Upper lobe of left lung (tissue), 4 donors: ENCODE measurements at regions not wholly inside any gene's neighbourhood (a gene's known extent, or its start where the extent isn't known, plus 50 kb on each side); places are given as distances from the start of the nearest gene placed in this dataset.

Experiments used
- EP300 ChIP-seq, 4 donors: sonication (generic); formaldehyde crosslinking; IDR thresholded peaks; one replicate each; pipeline ENCODE4 v1.5.1; 2017; ENCODE audit warnings: antibody characterized with exemption in 4 of 4, control low read depth in 2 of 4
- TF ChIP-seq, protein P1 (sequence below), 6 experiments: fragments of 450-650 bp in 4 of 6; fragments of 200-600 bp in 2 of 6; sonication (generic) in 2 of 6; IDR thresholded peaks; one replicate each; pipeline ENCODE4 v1.5.1; 2016 to 2019; ENCODE audit warnings: antibody characterized with exemption in 6 of 6

DNA sequence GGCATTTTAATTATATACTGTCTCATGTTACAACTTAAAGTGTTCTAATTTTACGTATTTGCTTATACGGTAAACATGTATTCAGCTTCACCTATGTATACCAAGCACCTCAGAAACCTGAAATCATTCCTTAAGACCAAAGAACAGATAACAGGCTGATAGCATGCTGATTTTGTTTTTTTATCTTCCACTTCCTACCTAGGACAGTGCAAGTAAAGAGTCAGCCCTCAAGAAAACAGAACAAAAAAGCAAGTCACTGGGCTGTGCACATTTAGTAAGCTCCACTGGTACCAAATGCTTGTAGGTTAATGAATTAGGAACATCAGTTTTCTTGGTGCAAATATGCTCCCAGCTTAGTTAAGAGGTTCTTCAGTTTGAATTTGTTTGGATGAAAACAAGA lies 611.3 kb downstream of the VRK1 start:
- no peak for TF ChIP-seq EP300 (IDR thresholded peaks at IDR 0.05)
- TF ChIP-seq, protein P1, sequence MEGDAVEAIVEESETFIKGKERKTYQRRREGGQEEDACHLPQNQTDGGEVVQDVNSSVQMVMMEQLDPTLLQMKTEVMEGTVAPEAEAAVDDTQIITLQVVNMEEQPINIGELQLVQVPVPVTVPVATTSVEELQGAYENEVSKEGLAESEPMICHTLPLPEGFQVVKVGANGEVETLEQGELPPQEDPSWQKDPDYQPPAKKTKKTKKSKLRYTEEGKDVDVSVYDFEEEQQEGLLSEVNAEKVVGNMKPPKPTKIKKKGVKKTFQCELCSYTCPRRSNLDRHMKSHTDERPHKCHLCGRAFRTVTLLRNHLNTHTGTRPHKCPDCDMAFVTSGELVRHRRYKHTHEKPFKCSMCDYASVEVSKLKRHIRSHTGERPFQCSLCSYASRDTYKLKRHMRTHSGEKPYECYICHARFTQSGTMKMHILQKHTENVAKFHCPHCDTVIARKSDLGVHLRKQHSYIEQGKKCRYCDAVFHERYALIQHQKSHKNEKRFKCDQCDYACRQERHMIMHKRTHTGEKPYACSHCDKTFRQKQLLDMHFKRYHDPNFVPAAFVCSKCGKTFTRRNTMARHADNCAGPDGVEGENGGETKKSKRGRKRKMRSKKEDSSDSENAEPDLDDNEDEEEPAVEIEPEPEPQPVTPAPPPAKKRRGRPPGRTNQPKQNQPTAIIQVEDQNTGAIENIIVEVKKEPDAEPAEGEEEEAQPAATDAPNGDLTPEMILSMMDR (IDR thresholded peaks at IDR 0.05) = no peak
